ENCODE measurements at regions not wholly inside any gene's neighbourhood (a gene's known extent, or its start where the extent isn't known, plus 50 kb on each side); places are given as distances from the start of the nearest gene placed in this dataset.

- ATAC-seq (ENCODE audit: insufficient number of reproducible peaks, low FRiP score, low read depth), result no peak
Observed at GRCh38 chr13:62357887-62358645, 942.4 kb upstream of the PCDH20 start.

GRCh38 chr13:62356977-62357376 is 941.3 kb upstream of the PCDH20 start:
- no peaks in the 10 kb centered on the region for H3K36me3 ChIP-seq
- no peaks in the 10 kb centered on the region for H3K4me1 ChIP-seq (ENCODE audit: control insufficient read depth in 1 of 2, low read depth in 2 of 2)
- DNase-seq (ENCODE audit: low spot score) (no peak), ATAC-seq (ENCODE audit: insufficient number of reproducible peaks, low FRiP score, low read depth) (no peak)
- H3K9me3 ChIP-seq, result no peaks in the 10 kb centered on the region
- H3K27ac ChIP-seq, result no peak overlapping the region
- H3K4me3 ChIP-seq, result no peak overlapping the region
- H3K27me3 ChIP-seq (replicated peaks; ENCODE audit: insufficient read depth), result no peaks in the 10 kb centered on the region
- no peak for TF ChIP-seq CTCF (IDR thresholded peaks at IDR 0.05)

More at GRCh38 chr13:62357887-62358645, 942.4 kb upstream of the PCDH20 start:
- TF ChIP-seq CTCF (IDR thresholded peaks at IDR 0.05), result no peak
- H3K36me3 ChIP-seq, result no peaks in the 10 kb centered on the region
- H3K27me3 ChIP-seq (replicated peaks; ENCODE audit: insufficient read depth), result no peaks in the 10 kb centered on the region
- no peak overlapping the region for H3K27ac ChIP-seq
- H3K9me3 ChIP-seq, result no peaks in the 10 kb centered on the region
- no peak overlapping the region for H3K4me3 ChIP-seq
- DNase-seq (ENCODE audit: low spot score), result no peak
- H3K4me1 ChIP-seq (ENCODE audit: control insufficient read depth in 1 of 2, low read depth in 2 of 2), result no peaks in the 10 kb centered on the region

- no peaks in the 10 kb centered on the region for H3K27me3 ChIP-seq (replicated peaks; ENCODE audit: insufficient read depth)
- no peak overlapping the region for H3K4me3 ChIP-seq
- H3K36me3 ChIP-seq, result no peaks in the 10 kb centered on the region
- H3K27ac ChIP-seq, result no peak overlapping the region
- no peaks in the 10 kb centered on the region for H3K9me3 ChIP-seq
- TF ChIP-seq CTCF (IDR thresholded peaks at IDR 0.05), result no peak
- no peak for DNase-seq (ENCODE audit: low spot score)
- H3K4me1 ChIP-seq (ENCODE audit: control insufficient read depth in 1 of 2, low read depth in 2 of 2), result no peaks in the 10 kb centered on the region
- no peak for ATAC-seq (ENCODE audit: insufficient number of reproducible peaks, low FRiP score, low read depth)
Observed at GRCh38 chr13:62337109-62337880, 921.6 kb upstream of the PCDH20 start.

GRCh38 chr13:62336507-62336906 is 920.9 kb upstream of the PCDH20 start:
- no peak for TF ChIP-seq CTCF (IDR thresholded peaks at IDR 0.05)

GRCh38 chr13:62333466-62333865 is 917.8 kb upstream of the PCDH20 start:
- ATAC-seq (ENCODE audit: insufficient number of reproducible peaks, low FRiP score, low read depth) (no peak), DNase-seq (ENCODE audit: low spot score) (no peak)
- Histone ChIP-seq H3K36me3 (no peaks in the 10 kb centered on the region), H3K27me3 (replicated peaks; ENCODE audit: insufficient read depth) (no peaks in the 10 kb centered on the region), H3K27ac (no peak overlapping the region), H3K4me1 (ENCODE audit: control insufficient read depth in 1 of 2, low read depth in 2 of 2) (no peaks in the 10 kb centered on the region), H3K4me3 (no peak overlapping the region), H3K9me3 (no peaks in the 10 kb centered on the region)
- TF ChIP-seq CTCF (IDR thresholded peaks at IDR 0.05), result no peak

More at GRCh38 chr13:62336507-62336906, 920.9 kb upstream of the PCDH20 start:
- Histone ChIP-seq H3K4me3 (no peak overlapping the region), H3K27ac (no peak overlapping the region), H3K4me1 (ENCODE audit: control insufficient read depth in 1 of 2, low read depth in 2 of 2) (no peaks in the 10 kb centered on the region), H3K27me3 (replicated peaks; ENCODE audit: insufficient read depth) (no peaks in the 10 kb centered on the region), H3K9me3 (no peaks in the 10 kb centered on the region), H3K36me3 (no peaks in the 10 kb centered on the region)
- no peak for DNase-seq (ENCODE audit: low spot score)
- ATAC-seq (ENCODE audit: insufficient number of reproducible peaks, low FRiP score, low read depth), result no peak
